Nephron (organoid): ENCODE measurements at regions not wholly inside any gene's neighbourhood (a gene's known extent, or its start where the extent isn't known, plus 50 kb on each side); places are given as distances from the start of the nearest gene placed in this dataset.

Experiments
- H3K27ac Mint-ChIP-seq, 3 experiments: 2 replicates each; pipeline ENCODE4 v1.8.0; 2020; ENCODE audit warnings: mixed read lengths in 3 of 3, mild to moderate bottlenecking in 2 of 3, moderate library complexity in 1 of 3
- H3K27me3 Mint-ChIP-seq: 2 replicates; pipeline ENCODE4 v1.8.0; 2021; ENCODE audit warnings: low read depth, mild to moderate bottlenecking, moderate library complexity, mixed read lengths
- H3K36me3 Mint-ChIP-seq: 2 replicates; pipeline ENCODE4 v1.8.0; 2020; ENCODE audit warnings: low read depth, mixed read lengths
- H3K4me1 Mint-ChIP-seq: 2 replicates; pipeline ENCODE4 v1.8.0; 2020; ENCODE audit warnings: mixed read lengths
- H3K4me3 Mint-ChIP-seq, 3 experiments: 2 replicates each; pipeline ENCODE4 v1.8.0; 2020; ENCODE audit warnings: mild to moderate bottlenecking in 3 of 3, mixed read lengths in 3 of 3, moderate library complexity in 2 of 3
- H3K9me3 Mint-ChIP-seq: 2 replicates; pipeline ENCODE4 v1.8.0; 2020; ENCODE audit warnings: mixed read lengths
- CTCF ChIP-seq, 3 experiments: fragments of 200-600 bp; sonication (generic); IDR thresholded peaks; one replicate each; pipeline ENCODE4 v1.5.0; 2021; ENCODE audit warnings: antibody characterized with exemption in 3 of 3; ENCODE audit not compliant: unreplicated experiment in 3 of 3

- H3K27ac Mint-ChIP-seq: no peak overlapping the region
- H3K4me1 Mint-ChIP-seq: no peaks in the 10 kb centered on the region
- no peaks in the 10 kb centered on the region for H3K9me3 Mint-ChIP-seq
- peaks cover 4% of the 10 kb centered on the region for H3K27me3 Mint-ChIP-seq
- H3K4me3 Mint-ChIP-seq: no peak overlapping the region
- no peaks in the 10 kb centered on the region for H3K36me3 Mint-ChIP-seq
- no peak for TF ChIP-seq CTCF (IDR thresholded peaks at IDR 0.05; ENCODE audit: unreplicated experiment in 3 of 3)
Observed at GRCh38 chr17:12429116-12429515, 236.6 kb upstream of the MYOCD start.

GRCh38 chr17:12431188-12431587 is 234.5 kb upstream of the MYOCD start:
- Mint-ChIP-seq H3K36me3 (no peaks in the 10 kb centered on the region), H3K9me3 (no peaks in the 10 kb centered on the region), H3K4me1 (no peaks in the 10 kb centered on the region), H3K27ac (no peak overlapping the region), H3K4me3 (no peak overlapping the region), H3K27me3 (no peaks in the 10 kb centered on the region)
- TF ChIP-seq CTCF (IDR thresholded peaks at IDR 0.05; ENCODE audit: unreplicated experiment in 3 of 3): no peak

GRCh38 chr17:12438212-12438611 is 227.5 kb upstream of the MYOCD start:
- Mint-ChIP-seq H3K9me3 (peaks cover 5% of the 10 kb centered on the region), H3K27me3 (no peaks in the 10 kb centered on the region), H3K27ac (no peak overlapping the region), H3K4me3 (no peak overlapping the region), H3K36me3 (peaks cover 4% of the 10 kb centered on the region), H3K4me1 (no peaks in the 10 kb centered on the region)
- TF ChIP-seq CTCF (IDR thresholded peaks at IDR 0.05; ENCODE audit: unreplicated experiment in 3 of 3): no peak

DNA sequence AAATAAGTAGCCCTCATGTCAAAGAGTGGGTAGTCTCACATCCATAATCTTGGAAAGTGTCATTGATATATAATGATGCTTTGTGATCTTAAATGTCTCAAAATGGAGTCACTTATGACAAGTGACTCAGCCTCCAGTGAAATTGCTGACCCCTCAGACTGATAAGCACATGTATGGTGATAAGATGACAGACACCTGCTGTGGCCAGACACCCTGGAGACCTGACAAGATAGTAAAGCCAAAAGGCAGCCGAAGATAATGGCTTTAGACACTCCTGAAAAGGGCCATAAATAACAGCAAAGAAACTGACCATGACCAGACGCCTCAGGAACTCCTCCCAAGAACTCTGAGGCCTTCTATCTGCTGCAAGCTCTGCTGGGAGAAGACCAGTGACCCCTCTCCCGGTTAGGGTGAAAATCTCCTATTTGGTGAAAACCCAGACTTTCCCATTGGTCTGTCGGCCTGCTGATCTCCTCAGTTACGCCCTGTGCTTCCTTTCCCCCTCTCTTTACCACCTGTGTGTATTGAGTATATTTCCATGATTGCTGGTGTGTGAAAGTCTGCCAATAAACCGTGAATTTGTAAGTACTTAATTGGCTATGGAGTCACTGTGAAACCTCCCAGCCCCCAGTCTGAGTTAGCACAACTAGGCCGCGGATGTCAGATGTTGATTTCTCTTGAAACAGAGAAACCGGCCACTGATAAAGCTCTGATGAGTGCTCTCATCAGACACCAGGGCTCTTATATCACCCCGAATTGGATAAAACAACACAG is 226.7 kb upstream of the MYOCD start:
- H3K36me3 Mint-ChIP-seq: peaks cover 4% of the 10 kb centered on the region
- no peaks in the 10 kb centered on the region for H3K27me3 Mint-ChIP-seq
- no peak for TF ChIP-seq CTCF (IDR thresholded peaks at IDR 0.05; ENCODE audit: unreplicated experiment in 3 of 3)
- H3K4me3 Mint-ChIP-seq: no peak overlapping the region
- H3K4me1 Mint-ChIP-seq: no peaks in the 10 kb centered on the region
- H3K27ac Mint-ChIP-seq: no peak overlapping the region
- H3K9me3 Mint-ChIP-seq: peaks cover 5% of the 10 kb centered on the region

GRCh38 chr17:12445331-12445730 is 220.4 kb upstream of the MYOCD start:
- Mint-ChIP-seq H3K27ac (no peak overlapping the region), H3K9me3 (peaks cover 16% of the 10 kb centered on the region), H3K36me3 (peaks cover 4% of the 10 kb centered on the region), H3K4me1 (no peaks in the 10 kb centered on the region), H3K27me3 (no peaks in the 10 kb centered on the region), H3K4me3 (no peak overlapping the region)
- TF ChIP-seq CTCF (IDR thresholded peaks at IDR 0.05; ENCODE audit: unreplicated experiment in 3 of 3): no peak

DNA sequence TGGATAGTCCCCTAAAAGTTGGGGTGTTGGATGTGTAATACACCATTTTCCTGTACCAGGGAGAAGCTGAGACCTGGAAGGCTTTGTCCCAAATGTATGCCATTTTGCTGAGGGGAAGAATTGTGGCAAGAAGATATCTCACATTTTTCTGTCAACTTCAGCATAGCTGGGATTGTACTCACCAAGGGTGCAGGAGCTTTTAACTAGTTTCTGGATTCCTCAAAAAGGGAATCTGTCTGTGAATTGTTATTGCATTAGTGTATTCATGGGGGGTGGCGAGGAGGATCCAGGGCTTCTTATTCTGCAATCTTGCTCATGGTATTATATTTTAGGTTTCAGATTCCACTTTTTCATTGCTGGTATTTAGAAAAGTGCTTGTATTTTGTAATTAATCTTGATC is 208.2 kb upstream of the MYOCD start:
- peaks cover 10% of the 10 kb centered on the region for H3K36me3 Mint-ChIP-seq
- H3K27ac Mint-ChIP-seq: no peak overlapping the region
- H3K9me3 Mint-ChIP-seq: peaks cover 20% of the 10 kb centered on the region
- peaks cover 3% of the 10 kb centered on the region for H3K27me3 Mint-ChIP-seq
- no peaks in the 10 kb centered on the region for H3K4me1 Mint-ChIP-seq
- TF ChIP-seq CTCF (IDR thresholded peaks at IDR 0.05; ENCODE audit: unreplicated experiment in 3 of 3): no peak
- H3K4me3 Mint-ChIP-seq: no peak overlapping the region
